Fibroblast of pulmonary artery (primary cell): ENCODE measurements at regions not wholly inside any gene's neighbourhood (a gene's known extent, or its start where the extent isn't known, plus 50 kb on each side); places are given as distances from the start of the nearest gene placed in this dataset.

Experiments used
- DNase-seq: peaks from one replicate; pipeline ENCODE4 v3.0.0-alpha.2; 2010; ENCODE audit warnings: low read depth
- H3K4me3 ChIP-seq: replicated peaks from 2 replicates; pipeline ENCODE4 v1.5.1; 2011; ENCODE audit warnings: low read depth, mild to moderate bottlenecking, control low read depth, low read length, moderate library complexity
- TF ChIP-seq, protein P1 (sequence below): IDR thresholded peaks from 2 replicates; pipeline ENCODE4 v1.5.1; 2011; ENCODE audit warnings: mild to moderate bottlenecking, control low read depth, low read length, inconsistent platforms; ENCODE audit errors: missing control alignments

- TF ChIP-seq, protein P1, sequence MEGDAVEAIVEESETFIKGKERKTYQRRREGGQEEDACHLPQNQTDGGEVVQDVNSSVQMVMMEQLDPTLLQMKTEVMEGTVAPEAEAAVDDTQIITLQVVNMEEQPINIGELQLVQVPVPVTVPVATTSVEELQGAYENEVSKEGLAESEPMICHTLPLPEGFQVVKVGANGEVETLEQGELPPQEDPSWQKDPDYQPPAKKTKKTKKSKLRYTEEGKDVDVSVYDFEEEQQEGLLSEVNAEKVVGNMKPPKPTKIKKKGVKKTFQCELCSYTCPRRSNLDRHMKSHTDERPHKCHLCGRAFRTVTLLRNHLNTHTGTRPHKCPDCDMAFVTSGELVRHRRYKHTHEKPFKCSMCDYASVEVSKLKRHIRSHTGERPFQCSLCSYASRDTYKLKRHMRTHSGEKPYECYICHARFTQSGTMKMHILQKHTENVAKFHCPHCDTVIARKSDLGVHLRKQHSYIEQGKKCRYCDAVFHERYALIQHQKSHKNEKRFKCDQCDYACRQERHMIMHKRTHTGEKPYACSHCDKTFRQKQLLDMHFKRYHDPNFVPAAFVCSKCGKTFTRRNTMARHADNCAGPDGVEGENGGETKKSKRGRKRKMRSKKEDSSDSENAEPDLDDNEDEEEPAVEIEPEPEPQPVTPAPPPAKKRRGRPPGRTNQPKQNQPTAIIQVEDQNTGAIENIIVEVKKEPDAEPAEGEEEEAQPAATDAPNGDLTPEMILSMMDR, result peak; percentile 54
- H3K4me3 ChIP-seq, result no peak overlapping the region
- peak; percentile 64 for DNase-seq
Measured at GRCh38 chr2:75787532-75788132, 76.9 kb upstream of the GCFC2 start.

- TF ChIP-seq, protein P1, result no peak
- no peak for DNase-seq
- H3K4me3 ChIP-seq, result no peak overlapping the region
Measured at GRCh38 chr2:75775311-75775823, 64.7 kb upstream of the GCFC2 start.

GRCh38 chr2:75772908-75773630 is 62.4 kb upstream of the GCFC2 start:
- no peak overlapping the region for H3K4me3 ChIP-seq
- DNase-seq, result no peak
- TF ChIP-seq, protein P1, result no peak

- H3K4me3 ChIP-seq, result no peak overlapping the region
- TF ChIP-seq, protein P1, result no peak
- DNase-seq, result no peak
Measured at GRCh38 chr2:75765798-75766197, 55.1 kb upstream of the GCFC2 start.

DNA sequence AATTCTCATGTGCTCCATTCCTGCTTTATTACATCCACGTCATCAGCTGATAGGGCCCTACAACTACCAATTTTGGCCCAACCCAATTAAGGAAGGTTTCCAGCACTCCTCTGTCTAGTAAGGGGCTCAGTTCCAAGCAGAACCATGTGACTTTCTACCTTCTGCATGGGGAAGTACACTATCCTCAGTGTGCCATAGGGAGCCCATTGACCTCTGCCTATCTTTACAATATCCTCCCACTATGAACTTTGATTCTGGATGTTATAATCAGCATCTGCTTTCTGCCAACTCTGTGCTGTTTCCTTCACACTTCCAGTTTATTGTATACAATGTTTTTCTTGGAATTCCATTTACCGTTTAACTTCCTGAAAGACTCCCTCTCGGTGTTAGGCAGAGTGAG is 53.9 kb upstream of the GCFC2 start:
- TF ChIP-seq, protein P1, result no peak

More for the DNA sequence above, 53.9 kb upstream of the GCFC2 start:
- no peak for DNase-seq
- H3K4me3 ChIP-seq, result no peak overlapping the region
